Fibroblast of villous mesenchyme (primary cell): ENCODE measurements at regions not wholly inside any gene's neighbourhood (a gene's known extent, or its start where the extent isn't known, plus 50 kb on each side); places are given as distances from the start of the nearest gene placed in this dataset.

Experiments
- DNase-seq: peaks from one replicate; pipeline ENCODE4 v3.0.0-alpha.2; 2010; ENCODE audit warnings: low read depth
- H3K4me3 ChIP-seq: 2 replicates; pipeline ENCODE4 v1.5.1; 2011; ENCODE audit warnings: low read depth, mild to moderate bottlenecking, low read length
- CTCF ChIP-seq: IDR thresholded peaks from 2 replicates; pipeline ENCODE4 v1.5.1; 2012; ENCODE audit warnings: low read depth, mild to moderate bottlenecking, low read length; ENCODE audit not compliant: insufficient read depth

- TF ChIP-seq CTCF: no peak
- DNase-seq: peak; percentile 79
Measured at GRCh38 chr4:108337923-108338322, 169.2 kb upstream of the LEF1 start.

GRCh38 chr4:108336076-108336475 is 167.3 kb upstream of the LEF1 start:
- DNase-seq: no peak
- TF ChIP-seq CTCF: no peak
- no peak overlapping the region for H3K4me3 ChIP-seq

More at GRCh38 chr4:108337923-108338322, 169.2 kb upstream of the LEF1 start:
- no peak overlapping the region for H3K4me3 ChIP-seq

- TF ChIP-seq CTCF: no peak
- no peak for DNase-seq
- no peak overlapping the region for H3K4me3 ChIP-seq
Measured at GRCh38 chr4:108335081-108335480, 166.3 kb upstream of the LEF1 start.

GRCh38 chr4:108334031-108334430 is 165.3 kb upstream of the LEF1 start:
- no peak for TF ChIP-seq CTCF
- no peak overlapping the region for H3K4me3 ChIP-seq
- DNase-seq: no peak

GRCh38 chr4:108333353-108333942 is 164.7 kb upstream of the LEF1 start:
- H3K4me3 ChIP-seq: no peak overlapping the region
- no peak for DNase-seq
- no peak for TF ChIP-seq CTCF

- TF ChIP-seq CTCF: no peak
- DNase-seq: no peak
- no peak overlapping the region for H3K4me3 ChIP-seq
Measured at GRCh38 chr4:108331905-108332632, 163.3 kb upstream of the LEF1 start.
